Right lobe of liver (tissue), 6 donors: ENCODE measurements at regions not wholly inside any gene's neighbourhood (a gene's known extent, or its start where the extent isn't known, plus 50 kb on each side); places are given as distances from the start of the nearest gene placed in this dataset.

Experiments used
- ATAC-seq, 4 donors: fragments of 200-7000 bp; cut with Tn5 transposase; one replicate each; pipeline ENCODE4 v1.9.1; 2020; ENCODE audit warnings: mild to moderate bottlenecking in 4 of 4, moderate library complexity in 4 of 4
- DNase-seq, 3 donors: peaks; one replicate each; pipeline ENCODE4 v3.0.0-alpha.2; 2020
- H3K27ac ChIP-seq, 3 donors: fragments of 200-600 bp; one replicate each; pipeline ENCODE4 v1.8.0; 2022
- H3K27me3 ChIP-seq, 2 donors: fragments of 200-600 bp; one replicate each; pipeline ENCODE4 v1.8.0; 2022
- H3K36me3 ChIP-seq, 4 donors: fragments of 200-600 bp; sonication (generic) in 1 of 4; one replicate each; pipeline versions ENCODE4 v1.5.1 to v1.8.0; 2017 to 2022; ENCODE audit warnings: control low read depth in 1 of 4
- H3K4me1 ChIP-seq, 4 donors: fragments of 200-600 bp; sonication (generic) in 1 of 4; one replicate each; pipeline versions ENCODE4 v1.5.1 to v1.8.0; 2017 to 2022; ENCODE audit warnings: control low read depth in 1 of 4
- H3K4me3 ChIP-seq, 3 donors: fragments of 200-600 bp; one replicate each; pipeline ENCODE4 v1.8.0; 2022
- H3K9me3 ChIP-seq, 4 donors: fragments of 200-600 bp; sonication (generic) in 1 of 4; one replicate each; pipeline versions ENCODE4 v1.5.1 to v1.8.0; 2017 to 2022; ENCODE audit warnings: control low read depth in 1 of 4
- POLR2A ChIP-seq: fragments of 450-650 bp; IDR thresholded peaks from one replicate; pipeline ENCODE4 v1.6.1; 2017; ENCODE audit warnings: antibody characterized with exemption, mild to moderate bottlenecking
- WGBS: methylation state at CpG from one replicate; pipeline ENCODE4 v1.1.6; 2018; ENCODE audit warnings: low coverage, low lambda C conversion rate; ENCODE audit not compliant: insufficient coverage; ENCODE audit errors: missing lambda C conversion rate; 5-methylcytosine and 5-hydroxymethylcytosine counted together
- intact Hi-C, 2 donors: fragments of 100-400 bp; cut with DNase I; formaldehyde crosslinking; loops; one replicate each; pipeline versions ENCODE4 v1.11.2 to v1.14.1; 2022
- TF ChIP-seq, protein P1 (sequence below), 4 donors: fragments of 200-600 bp in 3 of 4; fragments of 450-650 bp in 1 of 4; IDR thresholded peaks; one replicate each; pipeline versions ENCODE4 v1.5.1 to v1.8.0; 2016 to 2022; ENCODE audit warnings: antibody characterized with exemption in 4 of 4, mild to moderate bottlenecking in 2 of 4
- donor health status: DM: no; HTN: yes; CAD: no.
- donor health status: DM: no; HTN: no; CAD: no.
- donor health status: DM: no; HTN: no; CAD: no.
- donor health status: DM: no; HTN: yes; CAD: no.
- donor health status: DM: no; HTN: yes; CAD: no.

DNA sequence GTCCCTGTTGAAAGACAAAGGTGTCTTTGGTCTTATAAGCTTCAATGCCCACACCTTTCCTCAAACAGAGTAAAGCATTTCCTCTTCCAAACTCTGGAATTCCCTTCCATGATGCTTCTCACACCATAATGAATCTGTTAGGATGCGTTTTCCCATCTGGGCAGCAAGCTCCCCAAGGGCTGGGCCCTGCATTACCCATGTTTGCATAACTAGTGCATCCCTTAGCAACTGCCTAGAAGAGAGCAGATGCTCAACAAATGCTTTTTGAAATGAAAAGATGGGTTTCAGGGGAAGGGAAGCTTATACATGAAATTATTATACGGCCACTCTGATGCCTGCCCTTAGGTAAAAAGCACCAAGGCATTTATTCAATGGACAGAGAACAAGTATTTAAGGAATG lies 124.5 kb upstream of the CCL2 start:
- ATAC-seq (no peak), DNase-seq (no peak)
- Histone ChIP-seq H3K27ac (no peak overlapping the region), H3K27me3 (no peaks in the 10 kb centered on the region), H3K4me3 (no peak overlapping the region), H3K4me1 (no peaks in the 10 kb centered on the region), H3K36me3 (no peaks in the 10 kb centered on the region), H3K9me3 (no peaks in the 10 kb centered on the region)
- WGBS, result 44% methylated on average over 2 of the region's 2 CpGs
- intact Hi-C loops, result no loop called here
- TF ChIP-seq, protein P1, sequence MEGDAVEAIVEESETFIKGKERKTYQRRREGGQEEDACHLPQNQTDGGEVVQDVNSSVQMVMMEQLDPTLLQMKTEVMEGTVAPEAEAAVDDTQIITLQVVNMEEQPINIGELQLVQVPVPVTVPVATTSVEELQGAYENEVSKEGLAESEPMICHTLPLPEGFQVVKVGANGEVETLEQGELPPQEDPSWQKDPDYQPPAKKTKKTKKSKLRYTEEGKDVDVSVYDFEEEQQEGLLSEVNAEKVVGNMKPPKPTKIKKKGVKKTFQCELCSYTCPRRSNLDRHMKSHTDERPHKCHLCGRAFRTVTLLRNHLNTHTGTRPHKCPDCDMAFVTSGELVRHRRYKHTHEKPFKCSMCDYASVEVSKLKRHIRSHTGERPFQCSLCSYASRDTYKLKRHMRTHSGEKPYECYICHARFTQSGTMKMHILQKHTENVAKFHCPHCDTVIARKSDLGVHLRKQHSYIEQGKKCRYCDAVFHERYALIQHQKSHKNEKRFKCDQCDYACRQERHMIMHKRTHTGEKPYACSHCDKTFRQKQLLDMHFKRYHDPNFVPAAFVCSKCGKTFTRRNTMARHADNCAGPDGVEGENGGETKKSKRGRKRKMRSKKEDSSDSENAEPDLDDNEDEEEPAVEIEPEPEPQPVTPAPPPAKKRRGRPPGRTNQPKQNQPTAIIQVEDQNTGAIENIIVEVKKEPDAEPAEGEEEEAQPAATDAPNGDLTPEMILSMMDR (IDR thresholded peaks at IDR 0.05), result no peak
- TF ChIP-seq POLR2A, result no peak

DNA sequence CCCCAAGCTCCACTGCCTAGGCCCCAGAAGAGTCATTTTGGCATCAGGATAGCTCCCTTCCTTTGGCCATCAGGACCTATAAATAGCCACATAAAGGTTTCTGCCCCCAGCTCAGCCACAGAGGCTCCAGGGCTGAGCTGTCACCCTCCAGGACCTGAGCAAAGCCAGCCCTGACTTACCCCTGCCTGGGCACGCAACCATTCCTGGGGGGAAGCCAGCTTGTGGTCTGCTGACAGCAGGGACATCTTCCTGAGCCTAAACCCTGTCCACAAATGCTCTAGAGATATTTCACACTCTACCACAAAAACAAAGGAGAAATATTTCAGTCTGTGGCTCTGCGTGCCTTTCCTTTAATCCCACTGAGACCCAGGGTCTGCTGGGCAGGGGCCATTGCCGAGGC lies 123.7 kb upstream of the CCL2 start:
- ATAC-seq (no peak), DNase-seq (no peak)
- no peaks in the 10 kb centered on the region for H3K9me3 ChIP-seq
- no peaks in the 10 kb centered on the region for H3K27me3 ChIP-seq
- intact Hi-C loops, result no loop called here
- H3K4me1 ChIP-seq, result no peaks in the 10 kb centered on the region
- H3K4me3 ChIP-seq, result no peak overlapping the region
- TF ChIP-seq, protein P1 (IDR thresholded peaks at IDR 0.05), result no peak
- H3K27ac ChIP-seq, result no peak overlapping the region
- WGBS, result 47% methylated on average over 3 of the region's 3 CpGs
- H3K36me3 ChIP-seq, result no peaks in the 10 kb centered on the region

DNA sequence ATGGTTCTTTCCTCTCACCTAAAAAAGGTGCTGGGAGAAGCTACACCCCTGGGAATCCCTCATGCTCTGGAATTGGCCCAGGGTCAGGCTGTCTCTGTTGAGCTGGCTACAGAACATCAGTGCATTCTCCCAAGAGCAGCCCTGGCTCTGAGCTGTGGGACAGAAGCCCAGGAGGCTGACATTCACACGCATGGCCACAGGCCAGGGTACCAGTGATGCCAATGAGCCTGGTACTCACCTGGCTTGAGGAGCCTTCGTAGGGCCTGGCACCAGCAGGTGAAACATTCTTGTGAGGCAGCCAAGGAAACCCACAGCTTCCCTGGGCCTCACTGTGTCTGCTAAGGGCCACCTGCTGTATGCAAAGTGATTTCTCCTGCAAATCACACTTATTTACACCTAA lies 121.7 kb upstream of the CCL2 start:
- intact Hi-C loops, result no loop called here
- H3K9me3 ChIP-seq, result no peaks in the 10 kb centered on the region
- DNase-seq (no peak), ATAC-seq (no peak)
- H3K36me3 ChIP-seq, result no peaks in the 10 kb centered on the region
- TF ChIP-seq POLR2A, result no peak
- TF ChIP-seq, protein P1 (IDR thresholded peaks at IDR 0.05), result no peak
- no peak overlapping the region for H3K27ac ChIP-seq
- no peaks in the 10 kb centered on the region for H3K27me3 ChIP-seq
- WGBS, result no CpG with 5 or more reads among the region's 2 CpGs
- H3K4me3 ChIP-seq, result no peak overlapping the region
- no peaks in the 10 kb centered on the region for H3K4me1 ChIP-seq

DNA sequence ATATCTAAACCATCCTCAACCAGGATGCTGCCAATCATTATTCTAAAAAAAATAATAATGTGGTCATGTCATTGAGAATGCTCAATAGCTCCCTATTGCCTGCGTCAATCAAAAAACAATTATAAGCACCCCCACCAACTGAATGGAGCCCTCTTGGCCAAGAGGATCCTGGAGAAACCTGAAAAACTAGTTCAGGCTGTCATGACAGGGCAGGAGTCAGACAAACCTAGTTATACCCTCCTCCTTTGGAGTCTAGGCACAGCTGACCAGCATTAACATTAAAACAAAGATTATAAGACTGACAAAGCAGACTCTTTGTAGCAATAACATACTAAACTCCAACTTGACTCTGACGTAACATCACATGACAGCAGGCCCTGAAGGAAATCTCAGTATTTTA lies 119.2 kb upstream of the CCL2 start:
- H3K36me3 ChIP-seq, result no peaks in the 10 kb centered on the region
- no peaks in the 10 kb centered on the region for H3K9me3 ChIP-seq
- TF ChIP-seq POLR2A, result no peak
- TF ChIP-seq, protein P1 (IDR thresholded peaks at IDR 0.05), result no peak
- ATAC-seq (no peak), DNase-seq (no peak)
- no peak overlapping the region for H3K4me3 ChIP-seq
- no peaks in the 10 kb centered on the region for H3K27me3 ChIP-seq
- no peak overlapping the region for H3K27ac ChIP-seq
- intact Hi-C loops, result no loop called here
- no peaks in the 10 kb centered on the region for H3K4me1 ChIP-seq
- 25% methylated on average over 2 of the region's 2 CpGs for WGBS

DNA sequence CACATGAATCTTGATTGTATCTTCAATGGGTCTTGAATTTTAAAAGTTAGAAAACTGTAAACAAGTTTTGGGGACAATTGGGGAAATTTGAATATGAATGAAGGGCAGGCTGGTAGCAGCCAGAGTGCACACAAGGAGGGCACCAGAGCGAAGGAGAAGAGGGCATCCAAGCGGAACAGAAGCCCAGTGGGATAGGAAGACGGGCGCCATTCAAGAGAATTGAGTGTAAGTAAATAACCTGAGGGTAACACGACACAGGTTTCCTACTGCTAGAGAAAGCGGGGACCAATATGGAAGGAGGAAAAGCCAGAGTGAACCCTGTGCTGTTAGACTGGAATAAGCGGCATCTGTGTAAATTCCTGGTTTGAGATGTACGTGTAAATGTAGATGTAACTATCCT lies 115.1 kb upstream of the CCL2 start:
- Histone ChIP-seq H3K4me3 (no peak overlapping the region), H3K27me3 (no peaks in the 10 kb centered on the region), H3K27ac (no peak overlapping the region), H3K9me3 (no peaks in the 10 kb centered on the region), H3K36me3 (no peaks in the 10 kb centered on the region), H3K4me1 (no peaks in the 10 kb centered on the region)
- DNase-seq (no peak), ATAC-seq (no peak)
- WGBS, result 63% methylated on average over 7 of the region's 8 CpGs
- no peak for TF ChIP-seq POLR2A
- TF ChIP-seq, protein P1 (IDR thresholded peaks at IDR 0.05), result no peak
- intact Hi-C loops, result loop anchor here in 1 of 2 donors (10.0 kb wide), 1 partner anchor 65 kb away; no protein-coding TSS in a partner anchor
